ENCODE measurements at regions not wholly inside any gene's neighbourhood (a gene's known extent, or its start where the extent isn't known, plus 50 kb on each side); places are given as distances from the start of the nearest gene placed in this dataset.

GRCh38 chr10:3396116-3396515, 223.5 kb upstream of the PITRM1 start:
- TF ChIP-seq EZH2phosphoT487 (IDR thresholded peaks at IDR 0.05; ENCODE audit: borderline replicate concordance, low read length) (no peak), CTCF (IDR thresholded peaks at IDR 0.05; ENCODE audit: low read depth, low read length, poor library complexity, severe bottlenecking) (no peak)
